Spleen (tissue), 11 donors: ENCODE measurements at regions not wholly inside any gene's neighbourhood (a gene's known extent, or its start where the extent isn't known, plus 50 kb on each side); places are given as distances from the start of the nearest gene placed in this dataset.

Experiments
- DNase-seq: peaks from one replicate; pipeline ENCODE4 v3.0.0-alpha.2; 2020
- H3K27ac ChIP-seq, 8 donors: fragments of 200-600 bp; sonication (generic) in 7 of 8; 1 replicate in 4 of 8; 2 replicates in 4 of 8; pipeline versions ENCODE4 v1.5.0 to v1.8.0; 2016 to 2021; ENCODE audit warnings: inconsistent platforms in 4 of 8, mild to moderate bottlenecking in 4 of 8, moderate library complexity in 1 of 8
- H3K27me3 ChIP-seq, 7 donors: fragments of 200-600 bp; sonication (generic) in 6 of 7; replicated peaks in 1 of 7; 1 replicate in 4 of 7; 2 replicates in 3 of 7; pipeline versions ENCODE4 v1.5.0 to v1.8.0; 2016 to 2021; ENCODE audit warnings: inconsistent platforms in 3 of 7, mild to moderate bottlenecking in 1 of 7
- H3K36me3 ChIP-seq, 6 donors: fragments of 200-600 bp; sonication (generic) in 5 of 6; 1 replicate in 4 of 6; 2 replicates in 2 of 6; pipeline versions ENCODE4 v1.5.0 to v1.8.0; 2016 to 2021; ENCODE audit warnings: inconsistent platforms in 2 of 6
- H3K4me1 ChIP-seq, 6 donors: fragments of 200-600 bp; sonication (generic) in 5 of 6; 1 replicate in 3 of 6; 2 replicates in 3 of 6; pipeline versions ENCODE4 v1.5.0 to v1.8.0; 2016 to 2021; ENCODE audit warnings: inconsistent platforms in 3 of 6
- H3K4me3 ChIP-seq, 8 donors: fragments of 200-600 bp; sonication (generic) in 7 of 8; 1 replicate in 4 of 8; 2 replicates in 4 of 8; pipeline versions ENCODE4 v1.5.0 to v1.8.0; 2016 to 2021; ENCODE audit warnings: inconsistent platforms in 4 of 8, mild to moderate bottlenecking in 4 of 8, moderate library complexity in 2 of 8
- H3K9me3 ChIP-seq, 8 donors: fragments of 200-600 bp; sonication (generic) in 7 of 8; 1 replicate in 4 of 8; 2 replicates in 4 of 8; pipeline versions ENCODE4 v1.5.0 to v1.8.0; 2016 to 2021; ENCODE audit warnings: inconsistent platforms in 4 of 8
- CTCF ChIP-seq, 11 experiments: fragments of 200-600 bp in 7 of 11; fragments of 450-650 bp in 4 of 11; sonication (generic) in 4 of 11; IDR thresholded peaks in 8 of 11; conservative IDR thresholded peaks in 3 of 11; 1 replicate in 7 of 11; 2 replicates in 4 of 11; pipeline versions ENCODE4 v1.4.0 to v1.8.0; 2016 to 2021; ENCODE audit warnings: antibody characterized with exemption in 11 of 11, inconsistent platforms in 4 of 11, mild to moderate bottlenecking in 1 of 11
- POLR2A ChIP-seq, 3 donors: fragments of 450-650 bp; IDR thresholded peaks; one replicate each; pipeline ENCODE4 v1.5.1; 2017; ENCODE audit warnings: antibody characterized with exemption in 3 of 3, mild to moderate bottlenecking in 1 of 3
- POLR2AphosphoS5 ChIP-seq, 3 donors: sonication (generic); formaldehyde crosslinking; IDR thresholded peaks; one replicate each; pipeline ENCODE4 v1.5.1; 2017; ENCODE audit warnings: antibody characterized with exemption in 3 of 3
- WGBS, 5 donors: extraction: QIAGEN DNeasy Blood & Tissue Kit in 3 of 5; methylation state at CpG; one replicate each; pipeline versions ENCODE4 v1.1.5 to v1.1.7; 2013 to 2018; 5-methylcytosine and 5-hydroxymethylcytosine counted together
- intact Hi-C: fragments of 100-400 bp; cut with DNase I; formaldehyde crosslinking; loops from one replicate; pipeline ENCODE4 v1.15.0; 2023; ENCODE audit warnings: low total_unique reads
- donor health status: healthy with polysubstance abuse.
- donor health status: DM: no; HTN: no; CAD: no; lungs with moderate emphysema.
- donor health status: DM: no; HTN: no; CAD: no.
- donor health status: Bipolar disorder and iron deficiency.
- donor health status: healthy.
- donor health status: DM: no; HTN: no; CAD: no.
- donor health status: DM: yes; HTN: yes; CAD: no.

- Histone ChIP-seq H3K27ac (no peak overlapping the region), H3K9me3 (no peaks in the 10 kb centered on the region), H3K36me3 (peaks cover 0 to 26% (median 0%) of the 10 kb centered on the region in 6 donors), H3K4me1 (no peaks in the 10 kb centered on the region), H3K4me3 (no peak overlapping the region), H3K27me3 (no peaks in the 10 kb centered on the region)
- no peak for DNase-seq
- 89 to 97% (median 94%) methylated on average over 10 of the region's 10 CpGs for WGBS, 5 donors
- intact Hi-C loops = no loop called here
- TF ChIP-seq CTCF (IDR thresholded peaks at IDR 0.05 in 8 of 11, conservative IDR thresholded peaks at IDR 0.05 in 3 of 11) (no peak), POLR2A (IDR thresholded peaks at IDR 0.05) (no peak), POLR2AphosphoS5 (IDR thresholded peaks at IDR 0.05) (no peak)
These were observed 142.6 kb downstream of the KATNIP start for GRCh38 chr16:27692576-27692975.

- Histone ChIP-seq H3K4me3 (no peak overlapping the region), H3K27ac (no peak overlapping the region), H3K9me3 (no peaks in the 10 kb centered on the region), H3K36me3 (peaks cover 0 to 37% (median 16%) of the 10 kb centered on the region in 6 donors), H3K27me3 (no peaks in the 10 kb centered on the region), H3K4me1 (no peaks in the 10 kb centered on the region)
- no peak for DNase-seq
- TF ChIP-seq CTCF (IDR thresholded peaks at IDR 0.05 in 8 of 11, conservative IDR thresholded peaks at IDR 0.05 in 3 of 11) = no peak
- no peak for TF ChIP-seq POLR2AphosphoS5 (IDR thresholded peaks at IDR 0.05)
- no peak for TF ChIP-seq POLR2A (IDR thresholded peaks at IDR 0.05)
- 93 to 99% (median 96%) methylated on average over 7 of the region's 7 CpGs for WGBS, 5 donors
- intact Hi-C loops = no loop called here
These were observed 145.2 kb downstream of the KATNIP start for GRCh38 chr16:27695161-27695560.

GRCh38 chr16:27698266-27698665 is 148.3 kb downstream of the KATNIP start:
- intact Hi-C loops = no loop called here
- Histone ChIP-seq H3K4me1 (peaks cover 0 to 9% (median 6%) of the 10 kb centered on the region in 6 donors), H3K9me3 (no peaks in the 10 kb centered on the region), H3K4me3 (no peak overlapping the region), H3K36me3 (peaks cover 0 to 56% (median 16%) of the 10 kb centered on the region in 6 donors), H3K27ac (no peak overlapping the region), H3K27me3 (no peaks in the 10 kb centered on the region)
- DNase-seq = peak; percentile 59
- TF ChIP-seq CTCF (IDR thresholded peaks at IDR 0.05 in 8 of 11, conservative IDR thresholded peaks at IDR 0.05 in 3 of 11) (no peak), POLR2A (IDR thresholded peaks at IDR 0.05) (no peak), POLR2AphosphoS5 (IDR thresholded peaks at IDR 0.05) (no peak)
- WGBS, 5 donors = 83 to 89% (median 86%) methylated on average over 12 to 14 of the region's 14 CpGs

DNA sequence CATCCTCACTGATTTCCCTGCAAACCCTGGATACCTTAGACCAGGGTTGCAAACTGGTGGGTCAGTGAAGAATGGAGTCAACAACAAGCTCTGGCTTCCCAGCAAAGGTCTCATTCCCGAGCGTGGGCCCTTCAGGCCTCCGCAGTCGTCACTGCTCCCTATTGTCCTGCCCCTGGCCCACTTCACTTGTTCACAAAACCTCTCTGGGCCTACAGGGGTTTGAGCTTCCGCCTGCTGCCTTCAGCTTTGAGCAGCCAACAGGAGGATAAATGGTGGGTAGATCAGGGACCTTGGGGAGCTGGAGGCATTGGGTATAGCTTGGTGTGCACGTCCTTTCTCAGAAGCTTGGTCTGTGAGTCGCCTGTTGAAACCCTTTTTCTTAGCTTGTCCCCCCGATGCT is 148.8 kb downstream of the KATNIP start:
- 94 to 98% (median 96%) methylated on average over 8 of the region's 8 CpGs for WGBS, 5 donors
- DNase-seq = peak; percentile 22
- no peak for TF ChIP-seq CTCF (IDR thresholded peaks at IDR 0.05 in 8 of 11, conservative IDR thresholded peaks at IDR 0.05 in 3 of 11)
- TF ChIP-seq POLR2A (IDR thresholded peaks at IDR 0.05) = no peak
- no peak for TF ChIP-seq POLR2AphosphoS5 (IDR thresholded peaks at IDR 0.05)
- peaks cover 0 to 54% (median 16%) of the 10 kb centered on the region in 6 donors for H3K36me3 ChIP-seq
- intact Hi-C loops = no loop called here
- no peaks in the 10 kb centered on the region for H3K9me3 ChIP-seq
- H3K27me3 ChIP-seq = no peaks in the 10 kb centered on the region
- H3K27ac ChIP-seq = no peak overlapping the region
- peaks cover 0 to 14% (median 10%) of the 10 kb centered on the region in 6 donors for H3K4me1 ChIP-seq
- H3K4me3 ChIP-seq = no peak overlapping the region
